Kidney epithelial cell (primary cell): ENCODE measurements at regions not wholly inside any gene's neighbourhood (a gene's known extent, or its start where the extent isn't known, plus 50 kb on each side); places are given as distances from the start of the nearest gene placed in this dataset.

ENCODE experiments used
- DNase-seq: peaks from one replicate; pipeline ENCODE4 v3.0.0-alpha.2; 2010; ENCODE audit warnings: low read depth
- H3K27me3 ChIP-seq: 2 replicates; pipeline ENCODE4 v1.6.0; 2011; ENCODE audit warnings: low read length; ENCODE audit not compliant: control insufficient read depth, insufficient read depth
- H3K36me3 ChIP-seq: 2 replicates; pipeline ENCODE4 v1.5.1; 2011; ENCODE audit warnings: low read length; ENCODE audit not compliant: control insufficient read depth, insufficient read depth
- H3K4me3 ChIP-seq: 2 replicates; pipeline ENCODE4 v1.5.1; 2011; ENCODE audit warnings: low read depth, mild to moderate bottlenecking, control low read depth, low read length
- TF ChIP-seq, protein P1 (sequence below): IDR thresholded peaks from 2 replicates; pipeline ENCODE4 v1.5.1; 2011; ENCODE audit warnings: mild to moderate bottlenecking, moderate library complexity, low read length, control low read depth, inconsistent platforms; ENCODE audit not compliant: insufficient read depth, poor library complexity, severe bottlenecking

DNA sequence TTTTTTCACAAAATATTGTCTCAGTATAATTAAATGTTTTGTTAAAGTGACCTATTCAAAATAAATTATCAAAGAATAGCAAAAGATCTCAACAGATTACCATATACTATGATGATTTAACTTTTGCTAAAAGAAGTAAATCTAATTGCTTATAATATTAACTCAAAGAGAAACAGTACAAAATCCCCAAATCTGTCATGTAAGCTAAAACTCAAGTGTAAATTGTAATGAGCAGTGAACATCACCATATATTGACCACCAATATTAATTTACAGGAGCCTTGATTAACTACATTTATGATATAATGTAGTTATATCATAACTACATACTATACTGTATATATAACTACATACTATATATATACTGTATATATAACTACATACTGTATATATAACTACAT, 174.4 kb downstream of the SLC39A8 start:
- H3K27me3 ChIP-seq, result no peaks in the 10 kb centered on the region
- DNase-seq, result no peak
- H3K36me3 ChIP-seq, result no peaks in the 10 kb centered on the region
- H3K4me3 ChIP-seq, result no peak overlapping the region
- TF ChIP-seq, protein P1, sequence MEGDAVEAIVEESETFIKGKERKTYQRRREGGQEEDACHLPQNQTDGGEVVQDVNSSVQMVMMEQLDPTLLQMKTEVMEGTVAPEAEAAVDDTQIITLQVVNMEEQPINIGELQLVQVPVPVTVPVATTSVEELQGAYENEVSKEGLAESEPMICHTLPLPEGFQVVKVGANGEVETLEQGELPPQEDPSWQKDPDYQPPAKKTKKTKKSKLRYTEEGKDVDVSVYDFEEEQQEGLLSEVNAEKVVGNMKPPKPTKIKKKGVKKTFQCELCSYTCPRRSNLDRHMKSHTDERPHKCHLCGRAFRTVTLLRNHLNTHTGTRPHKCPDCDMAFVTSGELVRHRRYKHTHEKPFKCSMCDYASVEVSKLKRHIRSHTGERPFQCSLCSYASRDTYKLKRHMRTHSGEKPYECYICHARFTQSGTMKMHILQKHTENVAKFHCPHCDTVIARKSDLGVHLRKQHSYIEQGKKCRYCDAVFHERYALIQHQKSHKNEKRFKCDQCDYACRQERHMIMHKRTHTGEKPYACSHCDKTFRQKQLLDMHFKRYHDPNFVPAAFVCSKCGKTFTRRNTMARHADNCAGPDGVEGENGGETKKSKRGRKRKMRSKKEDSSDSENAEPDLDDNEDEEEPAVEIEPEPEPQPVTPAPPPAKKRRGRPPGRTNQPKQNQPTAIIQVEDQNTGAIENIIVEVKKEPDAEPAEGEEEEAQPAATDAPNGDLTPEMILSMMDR, result no peak

DNA sequence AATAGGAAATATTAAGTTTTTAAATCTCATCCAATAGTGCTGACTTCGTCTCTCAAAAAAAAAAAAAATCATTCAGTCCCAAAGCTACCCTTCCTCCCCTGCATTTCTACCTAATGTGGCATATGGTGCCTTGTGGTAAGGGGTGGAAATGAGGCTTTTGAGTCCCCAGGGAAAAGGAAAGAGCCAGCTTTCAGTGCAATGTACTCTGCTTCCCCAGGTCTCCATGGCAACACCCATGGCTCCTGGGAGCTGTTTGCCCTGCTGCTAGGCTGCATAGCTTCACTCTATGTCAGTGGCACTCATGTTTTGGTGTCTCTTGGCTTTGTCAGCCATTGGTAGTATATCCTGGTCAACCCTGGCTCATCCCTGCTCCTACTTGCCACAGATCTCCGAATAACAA, 175.9 kb downstream of the SLC39A8 start:
- DNase-seq, result no peak
- H3K36me3 ChIP-seq, result no peaks in the 10 kb centered on the region
- TF ChIP-seq, protein P1, result no peak
- no peak overlapping the region for H3K4me3 ChIP-seq
- no peaks in the 10 kb centered on the region for H3K27me3 ChIP-seq

DNA sequence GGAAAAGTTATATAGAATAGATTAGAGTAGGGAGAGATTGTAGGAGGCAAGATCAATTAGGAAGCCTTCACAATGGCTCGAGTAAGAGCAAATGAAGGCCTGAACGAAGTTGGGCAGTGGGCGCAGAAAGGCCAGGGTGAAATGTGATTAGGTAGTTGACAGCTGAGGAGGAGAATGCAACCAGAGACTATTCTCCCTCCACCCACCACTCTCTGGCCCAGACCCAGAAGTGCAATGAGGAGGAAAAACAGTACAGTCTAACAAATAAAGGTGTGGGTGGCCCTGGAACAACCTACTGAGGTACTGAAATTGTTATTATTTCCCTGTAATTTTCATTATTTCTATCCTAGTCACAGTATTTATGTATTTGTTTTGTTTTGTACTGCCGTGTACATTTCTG, 176.7 kb downstream of the SLC39A8 start:
- Histone ChIP-seq H3K36me3 (no peaks in the 10 kb centered on the region), H3K27me3 (no peaks in the 10 kb centered on the region), H3K4me3 (no peak overlapping the region)
- TF ChIP-seq, protein P1, result no peak
- DNase-seq, result no peak

DNA sequence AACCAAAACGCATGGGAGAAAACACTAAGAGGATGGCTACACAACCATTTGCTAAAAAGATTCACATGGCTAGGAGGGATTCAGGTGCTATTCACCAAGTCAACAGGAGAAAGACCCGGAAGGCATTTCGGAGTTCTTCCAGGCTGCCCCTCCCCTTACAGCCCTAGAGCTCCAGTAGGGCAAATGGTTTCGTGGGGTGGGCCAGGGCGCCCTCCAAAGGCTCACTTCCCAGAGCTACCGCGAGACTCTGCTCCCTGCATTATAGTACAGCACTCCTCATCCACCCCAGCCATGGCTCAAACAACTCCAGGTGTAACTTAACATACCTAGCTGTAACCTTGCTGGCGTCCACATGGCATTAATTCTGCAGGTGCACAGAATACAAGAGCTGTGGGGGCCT, 179.7 kb downstream of the SLC39A8 start:
- Histone ChIP-seq H3K27me3 (no peaks in the 10 kb centered on the region), H3K4me3 (no peak overlapping the region), H3K36me3 (no peaks in the 10 kb centered on the region)
- no peak for DNase-seq
- TF ChIP-seq, protein P1, result no peak

DNA sequence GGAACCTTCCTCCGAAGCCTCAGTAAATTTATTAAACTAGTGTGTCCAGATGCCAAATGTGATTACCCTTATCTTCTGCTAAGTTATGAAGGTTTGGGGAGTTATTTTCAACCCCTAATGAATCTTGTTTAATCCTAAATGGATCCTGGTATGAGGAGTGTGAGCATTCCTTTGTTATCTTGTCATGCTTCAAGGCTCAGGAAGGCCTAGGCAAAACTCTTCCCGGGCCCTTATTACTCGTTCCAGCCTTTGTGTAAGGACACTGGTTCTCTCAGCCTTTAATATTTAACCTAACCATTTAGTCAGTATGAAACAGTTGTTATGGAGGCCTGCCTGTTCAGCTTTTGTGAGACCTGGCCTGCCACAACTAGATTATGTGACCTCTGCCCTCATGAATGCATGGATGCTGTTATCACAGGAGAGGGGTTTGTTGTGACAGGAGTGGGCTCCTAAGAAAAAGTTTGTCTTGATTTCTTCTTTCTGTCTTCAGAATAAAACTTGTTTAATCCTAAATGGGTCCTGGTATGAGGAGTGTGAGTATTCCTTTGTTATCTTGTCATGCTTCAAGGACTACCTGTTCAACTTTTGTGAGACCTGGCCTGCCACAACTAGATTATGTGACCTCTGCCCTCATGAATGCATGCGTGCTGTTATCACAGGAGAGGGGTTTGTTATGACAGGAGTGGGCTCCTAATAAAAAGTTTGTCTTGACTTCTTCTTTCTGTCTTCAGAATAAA, 181.7 kb downstream of the SLC39A8 start:
- no peak for DNase-seq
- H3K27me3 ChIP-seq, result no peaks in the 10 kb centered on the region
- no peak overlapping the region for H3K4me3 ChIP-seq
- TF ChIP-seq, protein P1, result no peak
- no peaks in the 10 kb centered on the region for H3K36me3 ChIP-seq

DNA sequence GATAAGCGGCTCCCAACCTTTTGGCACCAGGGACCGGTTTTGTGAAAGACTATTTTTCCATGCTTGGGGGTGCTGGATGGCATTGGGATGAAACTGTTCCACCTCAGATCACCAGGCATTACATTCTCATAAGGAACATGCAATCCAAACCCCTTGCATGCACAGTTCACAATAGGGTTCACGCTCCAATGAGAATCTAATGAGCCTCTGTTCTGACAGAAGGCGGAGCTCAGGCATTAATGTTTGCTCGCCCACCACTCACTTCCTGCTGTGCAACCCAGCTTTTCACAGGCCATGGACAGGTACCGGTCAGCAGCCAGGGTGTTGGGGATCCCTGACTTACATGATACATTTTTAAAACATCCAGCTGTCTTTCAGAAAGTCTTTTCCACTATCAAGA, 187.3 kb downstream of the SLC39A8 start:
- Histone ChIP-seq H3K4me3 (no peak overlapping the region), H3K27me3 (no peaks in the 10 kb centered on the region), H3K36me3 (no peaks in the 10 kb centered on the region)
- TF ChIP-seq, protein P1, result no peak
- no peak for DNase-seq
